H1 (cell line): ENCODE measurements at regions not wholly inside any gene's neighbourhood (a gene's known extent, or its start where the extent isn't known, plus 50 kb on each side); places are given as distances from the start of the nearest gene placed in this dataset.

Source experiments
- CTCF ChIA-PET: fragments of 300-600 bp; sonication (Branson Sonifier 250); formaldehyde crosslinking; loops from one replicate; lab custom pipeline; 2021; ENCODE audit not compliant: partially characterized antibody; lab: Charles Lee
- POLR2A ChIA-PET: fragments of 300-600 bp; sonication (Branson Sonifier 250); formaldehyde crosslinking; loops from one replicate; lab custom pipeline; 2021; ENCODE audit warnings: inconsistent platforms; ENCODE audit not compliant: partially characterized antibody; lab: Charles Lee
- DNase-seq, 2 experiments: peaks; one replicate each; pipeline versions ENCODE4 v3.0.0 to v3.0.0-alpha.2; 2010 to 2022; ENCODE audit warnings: low spot score in 2 of 2, low read depth in 1 of 2, mixed read lengths in 1 of 2
- FAIRE-seq: peaks from 2 replicates; lab custom pipeline; 2011; peaks lifted over from hg19 to GRCh38; lab: Jason Lieb, UNC
- H2AFZ ChIP-seq: 2 replicates; pipeline ENCODE4 v1.8.1; 2012; ENCODE audit warnings: low read length, inconsistent platforms
- H2AK5ac ChIP-seq: 2 replicates; pipeline ENCODE4 v1.6.1; 2013; ENCODE audit warnings: low read depth, low read length
- H2BK120ac ChIP-seq: replicated peaks from 2 replicates; pipeline ENCODE3; 2013; ENCODE audit warnings: low read depth, low read length, inconsistent platforms
- H2BK12ac ChIP-seq: 2 replicates; pipeline ENCODE4 v1.6.1; 2013; ENCODE audit warnings: low read depth, low read length
- H2BK15ac ChIP-seq: 2 replicates; pipeline ENCODE4 v1.6.1; 2013; ENCODE audit warnings: low read length
- H2BK20ac ChIP-seq: 2 replicates; pipeline ENCODE4 v1.6.1; 2013; ENCODE audit warnings: low read length
- H2BK5ac ChIP-seq: 2 replicates; pipeline ENCODE4 v1.6.1; 2013; ENCODE audit warnings: low read depth, low read length
- H3K14ac ChIP-seq: 2 replicates; pipeline ENCODE4 v1.6.1; 2013; ENCODE audit warnings: inconsistent platforms; ENCODE audit not compliant: insufficient read length
- H3K18ac ChIP-seq: 2 replicates; pipeline ENCODE4 v1.6.1; 2013; ENCODE audit warnings: low read length; ENCODE audit errors: extremely low read depth
- H3K23ac ChIP-seq: 2 replicates; pipeline ENCODE4 v1.6.1; 2013; ENCODE audit warnings: inconsistent platforms; ENCODE audit not compliant: insufficient read length
- H3K23me2 ChIP-seq: 2 replicates; pipeline ENCODE4 v1.6.1; 2013; ENCODE audit warnings: low read depth, low read length
- H3K27ac ChIP-seq: 2 replicates; pipeline ENCODE4 v1.6.1; 2011; ENCODE audit warnings: low read depth, low read length, inconsistent platforms
- H3K27me3 ChIP-seq, 4 experiments: replicated peaks in 1 of 4; 1 replicate in 1 of 4; 2 replicates in 3 of 4; pipeline versions ENCODE4 v1.6.1 to v1.8.1; 2011 to 2013; ENCODE audit warnings: low read length in 3 of 4, mild to moderate bottlenecking in 3 of 4, inconsistent platforms in 2 of 4, mixed read lengths in 2 of 4, moderate library complexity in 1 of 4; ENCODE audit not compliant: control insufficient read depth in 3 of 4, insufficient read depth in 3 of 4; ENCODE audit errors: extremely low read depth in 1 of 4
- H3K36me3 ChIP-seq, 4 experiments: 2 replicates each; pipeline versions ENCODE4 v1.6.1 to v1.8.1; 2011 to 2013; ENCODE audit warnings: mild to moderate bottlenecking in 4 of 4, low read length in 3 of 4, moderate library complexity in 2 of 4, control low read depth in 1 of 4, inconsistent platforms in 1 of 4; ENCODE audit not compliant: insufficient read depth in 4 of 4, control insufficient read depth in 2 of 4
- H3K4ac ChIP-seq: replicated peaks from 2 replicates; pipeline ENCODE3; 2013; ENCODE audit warnings: low read length, low read depth, mixed read lengths, inconsistent platforms; ENCODE audit not compliant: insufficient read length
- H3K4me1 ChIP-seq, 4 experiments: replicated peaks in 1 of 4; 1 replicate in 1 of 4; 2 replicates in 3 of 4; pipeline versions ENCODE4 v1.6.1 to v1.8.1; 2011 to 2013; ENCODE audit warnings: low read length in 3 of 4, inconsistent platforms in 2 of 4, mixed read lengths in 1 of 4; ENCODE audit not compliant: insufficient read depth in 4 of 4, control insufficient read depth in 3 of 4
- H3K4me2 ChIP-seq, 2 experiments: 2 replicates each; pipeline versions ENCODE4 v1.6.1 to v1.8.1; 2011 to 2013; ENCODE audit warnings: low read depth in 2 of 2, low read length in 2 of 2, control low read depth in 1 of 2, inconsistent platforms in 1 of 2, mild to moderate bottlenecking in 1 of 2; ENCODE audit not compliant: insufficient read depth in 1 of 2
- H3K4me3 ChIP-seq, 4 experiments: fragments of 200-600, 300-600 bp in 1 of 4; sonication (generic), shearing (Covaris generic), sonication (Bioruptor Twin) in 1 of 4; 2 replicates each; pipeline versions ENCODE4 v1.5.1 to v1.8.1; 2011 to 2016; ENCODE audit warnings: low read length in 4 of 4, low read depth in 3 of 4, control low read depth in 2 of 4, inconsistent platforms in 2 of 4, mild to moderate bottlenecking in 2 of 4, mixed read lengths in 1 of 4, moderate library complexity in 1 of 4; ENCODE audit not compliant: insufficient read depth in 2 of 4; ENCODE audit errors: extremely low read depth in 1 of 4
- H3K56ac ChIP-seq: replicated peaks from 2 replicates; pipeline ENCODE3; 2013; ENCODE audit warnings: low read depth, mild to moderate bottlenecking, mixed read lengths, low read length, inconsistent platforms; ENCODE audit not compliant: insufficient read length
- H3K79me1 ChIP-seq: 2 replicates; pipeline ENCODE4 v1.6.1; 2013; ENCODE audit warnings: low read depth, low read length, control low read depth
- H3K79me2 ChIP-seq, 2 experiments: 2 replicates each; pipeline versions ENCODE4 v1.6.1 to v1.8.1; 2012 to 2013; ENCODE audit warnings: low read length in 2 of 2, mild to moderate bottlenecking in 2 of 2, inconsistent platforms in 1 of 2; ENCODE audit not compliant: insufficient read depth in 2 of 2, control insufficient read depth in 1 of 2
- H3K9ac ChIP-seq, 4 experiments: replicated peaks in 1 of 4; 1 replicate in 1 of 4; 2 replicates in 3 of 4; pipeline versions ENCODE4 v1.6.1 to v1.8.1; 2011 to 2013; ENCODE audit warnings: low read depth in 3 of 4, low read length in 3 of 4, control low read depth in 2 of 4, mild to moderate bottlenecking in 2 of 4, moderate library complexity in 2 of 4, inconsistent platforms in 1 of 4; ENCODE audit errors: extremely low read depth in 1 of 4
- H3K9me3 ChIP-seq, 2 experiments: 2 replicates each; pipeline versions ENCODE4 v1.6.1 to v1.8.1; 2012 to 2013; ENCODE audit warnings: mild to moderate bottlenecking in 2 of 2, moderate library complexity in 2 of 2, control low read depth in 1 of 2, inconsistent platforms in 1 of 2, low read depth in 1 of 2, low read length in 1 of 2, mixed read lengths in 1 of 2; ENCODE audit not compliant: insufficient read depth in 2 of 2
- H4K20me1 ChIP-seq, 2 experiments: replicated peaks in 1 of 2; 2 replicates each; pipeline versions ENCODE3 to v1.8.1; 2011 to 2013; ENCODE audit warnings: inconsistent platforms in 2 of 2, low read length in 2 of 2, mild to moderate bottlenecking in 1 of 2; ENCODE audit not compliant: insufficient read depth in 2 of 2, control insufficient read depth in 1 of 2
- H4K5ac ChIP-seq: 2 replicates; pipeline ENCODE4 v1.6.1; 2013; ENCODE audit warnings: low read length, low read depth, mixed read lengths, inconsistent platforms; ENCODE audit not compliant: insufficient read length
- H4K8ac ChIP-seq: 2 replicates; pipeline ENCODE4 v1.8.0; 2013; ENCODE audit warnings: mild to moderate bottlenecking, moderate library complexity, low read length, inconsistent platforms; ENCODE audit not compliant: insufficient read depth; ENCODE audit errors: extremely low read depth
- H4K91ac ChIP-seq: replicated peaks from 2 replicates; pipeline ENCODE3; 2013; ENCODE audit warnings: low read length, mixed read lengths, inconsistent platforms; ENCODE audit not compliant: insufficient read length
- BRCA1 ChIP-seq: IDR thresholded peaks from 2 replicates; pipeline ENCODE4 v1.6.1; 2012; ENCODE audit warnings: low read depth, low read length, improper control_type of control experiment
- CEBPB ChIP-seq: IDR thresholded peaks from 2 replicates; pipeline ENCODE4 v1.6.1; 2012; ENCODE audit warnings: low read depth, low read length
- CREB1 ChIP-seq: IDR thresholded peaks from 2 replicates; pipeline ENCODE4 v1.6.1; 2012; ENCODE audit warnings: inconsistent platforms
- E2F6 ChIP-seq: IDR thresholded peaks from 2 replicates; pipeline ENCODE4 v1.6.1; 2012; ENCODE audit warnings: inconsistent platforms
- EZH2 ChIP-seq: fragments of 200-600 bp; sonication (generic); IDR thresholded peaks from 2 replicates; pipeline ENCODE4 v1.7.1; 2012; ENCODE audit warnings: low read depth, mild to moderate bottlenecking, moderate library complexity, low read length, inconsistent platforms; ENCODE audit not compliant: severe bottlenecking
- FOSL1 ChIP-seq: IDR thresholded peaks from 2 replicates; pipeline ENCODE4 v1.6.1; 2011; ENCODE audit warnings: mild to moderate bottlenecking, low read depth, low read length, moderate library complexity; ENCODE audit not compliant: insufficient read depth
- NRF1 ChIP-seq: IDR thresholded peaks from 2 replicates; pipeline ENCODE4 v1.6.1; 2011; ENCODE audit warnings: mild to moderate bottlenecking, low read depth, low read length, improper control_type of control experiment
- POU5F1 ChIP-seq: IDR thresholded peaks from 2 replicates; pipeline ENCODE4 v1.6.1; 2011; ENCODE audit warnings: low read depth, mild to moderate bottlenecking, low read length, moderate library complexity
- RAD21 ChIP-seq, 2 experiments: IDR thresholded peaks in 1 of 2; conservative IDR thresholded peaks in 1 of 2; 2 replicates each; pipeline ENCODE4 v1.6.1; 2011; ENCODE audit warnings: low read depth in 2 of 2, low read length in 2 of 2, improper control_type of control experiment in 1 of 2, inconsistent platforms in 1 of 2, mild to moderate bottlenecking in 1 of 2, moderate library complexity in 1 of 2
- RXRA ChIP-seq: IDR thresholded peaks from 2 replicates; pipeline ENCODE4 v1.6.1; 2011; ENCODE audit warnings: low read depth, mild to moderate bottlenecking, low read length, moderate library complexity; ENCODE audit not compliant: insufficient read depth
- SIRT6 ChIP-seq: IDR thresholded peaks from one replicate; pipeline ENCODE4 v1.7.1; 2012; ENCODE audit warnings: low read length, inconsistent platforms
- SIX5 ChIP-seq: IDR thresholded peaks from 2 replicates; pipeline ENCODE4 v1.6.1; 2011; ENCODE audit warnings: mild to moderate bottlenecking, low read depth, low read length
- TAF1 ChIP-seq: IDR thresholded peaks from 2 replicates; pipeline ENCODE4 v1.6.1; 2011; ENCODE audit warnings: mild to moderate bottlenecking, low read depth, low read length
- TBP ChIP-seq: IDR thresholded peaks from 2 replicates; pipeline ENCODE4 v1.6.1; 2011; ENCODE audit warnings: low read depth, low read length, improper control_type of control experiment
- YY1 ChIP-seq: IDR thresholded peaks from 2 replicates; pipeline ENCODE4 v1.6.1; 2011; ENCODE audit warnings: low read depth, mild to moderate bottlenecking, low read length
- whole genome bisulfite sequencing, 2 experiments: shearing (Covaris generic) in 1 of 2; methylation state at CpG; one replicate each; pipeline versions ENCODE4 v1.1.6 to v1.1.7; 2013 to 2015; ENCODE audit warnings: low lambda C conversion rate in 2 of 2, mixed read lengths in 2 of 2, inconsistent platforms in 1 of 2, low coverage in 1 of 2, missing lambda C conversion rate in 1 of 2; ENCODE audit not compliant: insufficient replicate concordance in 2 of 2, insufficient coverage in 1 of 2, insufficient read length in 1 of 2; ENCODE audit errors: extremely low coverage in 1 of 2, missing lambda C conversion rate in 1 of 2; 5-methylcytosine and 5-hydroxymethylcytosine counted together

- Histone ChIP-seq H3K79me2 (no peaks in the 10 kb centered on the region), H3K4me1 (peaks cover 0 to 4% (median 1%) of the 10 kb centered on the region in 4 experiments; a peak in 4 of 7 replicates), H2BK120ac (no peak overlapping the region), H3K23ac (no peak overlapping the region), H3K36me3 (no peaks in the 10 kb centered on the region), H3K79me1 (no peaks in the 10 kb centered on the region), H3K56ac (no peak overlapping the region), H4K8ac (no peak overlapping the region), H3K9me3 (peaks cover 0 to 4% of the 10 kb centered on the region in 2 experiments; a peak in 1 of 4 replicates), H3K27me3 (no peaks in the 10 kb centered on the region; a peak in 1 of 7 replicates), H2BK5ac (no peak overlapping the region), H2AFZ (no peak overlapping the region), H3K9ac (no peak overlapping the region), H3K4me2 (no peak overlapping the region), H3K23me2 (peaks cover 6% of the 10 kb centered on the region; the same call in 1 of the 2 replicates), H4K5ac (no peak overlapping the region), H2BK12ac (no peak overlapping the region), H3K4ac (no peak overlapping the region), H3K14ac (no peak overlapping the region), H3K18ac (no peak overlapping the region), H3K4me3 (no peak overlapping the region), H2BK15ac (no peak overlapping the region), H4K91ac (no peak overlapping the region), H2AK5ac (no peak overlapping the region), H3K27ac (no peak overlapping the region), H2BK20ac (no peak overlapping the region), H4K20me1 (peaks cover 0 to 3% of the 10 kb centered on the region in 2 experiments)
- FAIRE-seq (no peak), DNase-seq (no peak)
- CTCF ChIA-PET, result interaction anchor here (1.4 kb wide), 1 partner anchor 25 kb away, joined by 3 read pairs; no protein-coding TSS in a partner anchor
- TF ChIP-seq NRF1, result no peak
- TF ChIP-seq RXRA, result no peak
- no peak for TF ChIP-seq TAF1
- no peak for TF ChIP-seq E2F6
- no peak for TF ChIP-seq TBP
- TF ChIP-seq CREB1, result no peak
- no peak for TF ChIP-seq SIX5
- TF ChIP-seq YY1, result no peak
- TF ChIP-seq FOSL1, result no peak
- TF ChIP-seq RAD21 (IDR thresholded peaks at IDR 0.05 in 1 of 2, conservative IDR thresholded peaks at IDR 0.05 in 1 of 2; ENCODE audit: low read depth in 2 of 2, low read length in 2 of 2), result no peak
- no peak for TF ChIP-seq POU5F1
- TF ChIP-seq SIRT6, result no peak
- TF ChIP-seq EZH2, result no peak
- no peak for TF ChIP-seq BRCA1
- TF ChIP-seq CEBPB, result no peak
- POLR2A ChIA-PET, result no interaction called here
- 64% methylated on average over 1 of the region's 1 CpG; no CpG with 5 or more reads in 1 of the 2 experiments for WGBS, 2 experiments
Observed at GRCh38 chr14:104448721-104449120, 130.8 kb upstream of the C14orf180 start.
